ENCODE measurements at regions not wholly inside any gene's neighbourhood (a gene's known extent, or its start where the extent isn't known, plus 50 kb on each side); places are given as distances from the start of the nearest gene placed in this dataset.

GRCh38 chr10:78700413-78700812 lies 368.4 kb upstream of the ZMIZ1 start:
- TF ChIP-seq POLR2AphosphoS5 (IDR thresholded peaks at IDR 0.05; ENCODE audit: low read depth, low read length) (no peak), REST (IDR thresholded peaks at IDR 0.05; ENCODE audit: insufficient read depth in 1 of 2, low read depth in 2 of 2, low read length in 2 of 2) (no peak)
